Testis (tissue), 2 donors: ENCODE measurements at regions not wholly inside any gene's neighbourhood (a gene's known extent, or its start where the extent isn't known, plus 50 kb on each side); places are given as distances from the start of the nearest gene placed in this dataset.

Experiments
- DNase-seq: peaks from one replicate; pipeline ENCODE4 v3.0.0-alpha.2; 2019
- H3K27ac ChIP-seq, 2 donors: fragments of 200-600 bp; sonication (generic); one replicate each; pipeline ENCODE4 v1.5.1; 2019
- H3K27me3 ChIP-seq: fragments of 200-600 bp; sonication (generic); one replicate; pipeline ENCODE4 v1.5.1; 2019
- H3K36me3 ChIP-seq: fragments of 200-600 bp; sonication (generic); one replicate; pipeline ENCODE4 v1.5.1; 2017; ENCODE audit warnings: low read depth; ENCODE audit errors: missing control alignments
- H3K4me1 ChIP-seq: fragments of 200-600 bp; sonication (generic); one replicate; pipeline ENCODE4 v1.5.1; 2019
- H3K4me3 ChIP-seq, 2 donors: fragments of 200-600 bp; sonication (generic); one replicate each; pipeline ENCODE4 v1.5.1; 2017 to 2019
- H3K9me3 ChIP-seq: fragments of 200-600 bp; sonication (generic); one replicate; pipeline ENCODE4 v1.5.1; 2017
- POLR2A ChIP-seq: fragments of 450-650 bp; IDR thresholded peaks from one replicate; pipeline ENCODE4 v1.6.1; 2017; ENCODE audit warnings: antibody characterized with exemption, mild to moderate bottlenecking, moderate library complexity
- WGBS, 2 donors: methylation state at CpG; one replicate each; pipeline ENCODE4 v1.1.5; 2018; 5-methylcytosine and 5-hydroxymethylcytosine counted together
- intact Hi-C: fragments of 100-400 bp; cut with DNase I; formaldehyde crosslinking; loops from one replicate; pipeline ENCODE4 v1.15.1; 2023; ENCODE audit warnings: low total_unique reads
- TF ChIP-seq, protein P1 (sequence below), 3 experiments: fragments of 450-650 bp in 2 of 3; fragments of 200-600 bp in 1 of 3; sonication (generic) in 1 of 3; IDR thresholded peaks; one replicate each; pipeline ENCODE4 v1.5.1; 2016 to 2019; ENCODE audit warnings: antibody characterized with exemption in 3 of 3, mild to moderate bottlenecking in 2 of 3, moderate library complexity in 1 of 3

- intact Hi-C loops: no loop called here
- no peak for TF ChIP-seq POLR2A
- TF ChIP-seq, protein P1, sequence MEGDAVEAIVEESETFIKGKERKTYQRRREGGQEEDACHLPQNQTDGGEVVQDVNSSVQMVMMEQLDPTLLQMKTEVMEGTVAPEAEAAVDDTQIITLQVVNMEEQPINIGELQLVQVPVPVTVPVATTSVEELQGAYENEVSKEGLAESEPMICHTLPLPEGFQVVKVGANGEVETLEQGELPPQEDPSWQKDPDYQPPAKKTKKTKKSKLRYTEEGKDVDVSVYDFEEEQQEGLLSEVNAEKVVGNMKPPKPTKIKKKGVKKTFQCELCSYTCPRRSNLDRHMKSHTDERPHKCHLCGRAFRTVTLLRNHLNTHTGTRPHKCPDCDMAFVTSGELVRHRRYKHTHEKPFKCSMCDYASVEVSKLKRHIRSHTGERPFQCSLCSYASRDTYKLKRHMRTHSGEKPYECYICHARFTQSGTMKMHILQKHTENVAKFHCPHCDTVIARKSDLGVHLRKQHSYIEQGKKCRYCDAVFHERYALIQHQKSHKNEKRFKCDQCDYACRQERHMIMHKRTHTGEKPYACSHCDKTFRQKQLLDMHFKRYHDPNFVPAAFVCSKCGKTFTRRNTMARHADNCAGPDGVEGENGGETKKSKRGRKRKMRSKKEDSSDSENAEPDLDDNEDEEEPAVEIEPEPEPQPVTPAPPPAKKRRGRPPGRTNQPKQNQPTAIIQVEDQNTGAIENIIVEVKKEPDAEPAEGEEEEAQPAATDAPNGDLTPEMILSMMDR (IDR thresholded peaks at IDR 0.05): no peak
- H3K4me3 ChIP-seq: no peak overlapping the region
- DNase-seq: no peak
- no peaks in the 10 kb centered on the region for H3K9me3 ChIP-seq
- H3K4me1 ChIP-seq: no peaks in the 10 kb centered on the region
- WGBS, 2 donors: 77 to 83% methylated on average over 1 of the region's 1 CpG
- H3K27ac ChIP-seq: no peak overlapping the region
- no peaks in the 10 kb centered on the region for H3K27me3 ChIP-seq
- no peaks in the 10 kb centered on the region for H3K36me3 ChIP-seq
Measured at GRCh38 chr14:57038689-57039088, 228.4 kb upstream of the OTX2 start.

- H3K4me3 ChIP-seq: no peak overlapping the region
- no peak for DNase-seq
- H3K4me1 ChIP-seq: no peaks in the 10 kb centered on the region
- H3K9me3 ChIP-seq: no peaks in the 10 kb centered on the region
- H3K36me3 ChIP-seq: no peaks in the 10 kb centered on the region
- TF ChIP-seq, protein P1 (IDR thresholded peaks at IDR 0.05): no peak
- TF ChIP-seq POLR2A: no peak
- WGBS, 2 donors: 88 to 100% methylated on average over 1 of the region's 1 CpG
- intact Hi-C loops: no loop called here
- H3K27me3 ChIP-seq: no peaks in the 10 kb centered on the region
- H3K27ac ChIP-seq: no peak overlapping the region
Measured at GRCh38 chr14:57031474-57031873, 221.2 kb upstream of the OTX2 start.

DNA sequence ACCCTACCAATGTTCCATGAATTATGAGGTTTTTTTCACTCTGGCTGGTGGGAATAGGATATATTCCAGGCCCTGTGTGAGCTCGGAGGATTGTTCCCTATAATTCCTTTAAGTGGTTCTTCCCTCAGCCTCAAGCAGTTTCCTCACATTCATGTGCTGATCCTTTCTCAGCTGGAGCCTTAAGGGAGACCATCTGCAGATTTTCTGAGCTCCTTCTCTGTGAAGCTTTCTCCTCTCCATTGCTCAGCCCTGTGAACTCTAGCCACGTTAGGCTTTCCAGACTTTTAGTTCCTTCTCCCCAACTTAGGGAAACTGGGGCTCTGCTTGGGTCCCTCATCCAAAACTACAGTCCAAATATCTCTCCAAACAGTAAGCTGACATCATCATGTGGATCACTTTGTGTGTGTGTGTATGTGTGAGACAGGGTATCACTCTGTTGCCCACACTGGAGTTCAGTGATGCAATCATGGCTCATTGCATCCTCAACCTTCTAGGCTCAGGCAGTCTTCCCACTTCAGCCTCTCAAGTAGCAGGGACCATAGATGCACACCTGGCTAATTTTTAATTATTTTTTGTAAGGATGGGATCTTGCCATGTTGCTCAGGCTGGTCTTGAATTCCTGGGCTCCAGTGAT lies 219.5 kb upstream of the OTX2 start:
- Histone ChIP-seq H3K4me1 (no peaks in the 10 kb centered on the region), H3K27me3 (no peaks in the 10 kb centered on the region), H3K9me3 (no peaks in the 10 kb centered on the region), H3K4me3 (no peak overlapping the region), H3K36me3 (no peaks in the 10 kb centered on the region), H3K27ac (no peak overlapping the region)
- no peak for DNase-seq
- intact Hi-C loops: no loop called here
- TF ChIP-seq POLR2A: no peak
- TF ChIP-seq, protein P1 (IDR thresholded peaks at IDR 0.05): no peak
- 43 to 49% methylated on average over 2 of the region's 2 CpGs for WGBS, 2 donors

DNA sequence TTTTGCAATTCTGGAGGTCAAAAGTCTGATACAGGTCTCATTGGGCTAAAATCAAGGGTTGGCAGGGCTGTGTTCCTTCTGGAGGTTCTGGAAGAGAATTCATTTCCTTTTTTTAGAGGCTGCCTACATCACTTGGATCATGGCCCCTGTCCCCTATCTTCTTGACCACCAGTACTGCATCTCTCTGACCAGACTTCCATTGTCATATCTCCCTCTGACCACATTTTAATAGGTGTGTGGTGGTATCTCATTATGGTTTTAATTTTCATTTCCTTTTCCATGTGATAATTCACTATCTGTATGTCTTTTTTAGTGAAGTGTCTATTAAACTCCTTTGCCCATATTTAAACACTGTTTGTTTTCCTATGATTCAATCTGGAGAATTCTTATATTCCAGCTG lies 215.2 kb upstream of the OTX2 start:
- intact Hi-C loops: no loop called here
- no peak overlapping the region for H3K27ac ChIP-seq
- TF ChIP-seq, protein P1 (IDR thresholded peaks at IDR 0.05): no peak
- no peak for TF ChIP-seq POLR2A

GRCh38 chr14:57022608-57023007 lies 212.3 kb upstream of the OTX2 start:
- Histone ChIP-seq H3K9me3 (no peaks in the 10 kb centered on the region), H3K4me3 (no peak overlapping the region), H3K27ac (no peak overlapping the region), H3K27me3 (no peaks in the 10 kb centered on the region), H3K4me1 (no peaks in the 10 kb centered on the region), H3K36me3 (no peaks in the 10 kb centered on the region)
- 91% methylated on average over 6 of the region's 6 CpGs for WGBS, 2 donors
- intact Hi-C loops: no loop called here
- DNase-seq: no peak
- TF ChIP-seq, protein P1 (IDR thresholded peaks at IDR 0.05): no peak

More for the DNA sequence above, 215.2 kb upstream of the OTX2 start:
- Histone ChIP-seq H3K36me3 (no peaks in the 10 kb centered on the region), H3K4me3 (no peak overlapping the region), H3K4me1 (no peaks in the 10 kb centered on the region), H3K27me3 (no peaks in the 10 kb centered on the region), H3K9me3 (no peaks in the 10 kb centered on the region)
- no peak for DNase-seq
